HEK293 (cell line): ENCODE measurements at regions not wholly inside any gene's neighbourhood (a gene's known extent, or its start where the extent isn't known, plus 50 kb on each side); places are given as distances from the start of the nearest gene placed in this dataset.
"Not testable (repeated sequence)": the region's sequence is repeated elsewhere in the genome, so short reads cannot be mapped to it uniquely, and the experiment has no call there.

ENCODE experiments used
- CTCF ChIA-PET: fragments of 350-600 bp; formaldehyde crosslinking; extraction: SDS; loops from one replicate; lab custom pipeline; 2021; ENCODE audit warnings: antibody characterized with exemption; lab: Yijun Ruan, JAX
- POLR2A ChIA-PET: fragments of 300-600 bp; formaldehyde crosslinking; extraction: SDS; loops from one replicate; lab custom pipeline; 2020; ENCODE audit warnings: antibody characterized with exemption, inconsistent platforms; lab: Yijun Ruan, JAX
- H3K27ac ChIP-seq: fragments of 200-500 bp; sonication (Bioruptor generic); 2 replicates; pipeline ENCODE4 v1.5.1; 2014; ENCODE audit warnings: low read depth, low read length, control low read depth, inconsistent platforms; ENCODE audit errors: extremely low read depth
- H3K36me3 ChIP-seq, 2 experiments: fragments of 200-500 bp in 1 of 2; sonication (Bioruptor generic) in 1 of 2; 1 replicate in 1 of 2; 2 replicates in 1 of 2; pipeline ENCODE4 v1.5.1; 2014 to 2017; ENCODE audit warnings: inconsistent platforms in 2 of 2, low read length in 2 of 2; ENCODE audit not compliant: control insufficient read depth in 2 of 2, insufficient read depth in 1 of 2
- H3K4me1 ChIP-seq: fragments of 200-500 bp; sonication (Bioruptor generic); 2 replicates; pipeline ENCODE4 v1.5.1; 2014; ENCODE audit warnings: mild to moderate bottlenecking, low read length, inconsistent platforms; ENCODE audit not compliant: control insufficient read depth, insufficient read depth
- H3K4me3 ChIP-seq: 2 replicates; pipeline ENCODE4 v1.5.1; 2011; ENCODE audit warnings: low read depth, mild to moderate bottlenecking, control low read depth, low read length, moderate library complexity
- H3K9me3 ChIP-seq: fragments of 200-500 bp; sonication (Bioruptor generic); 2 replicates; pipeline ENCODE4 v1.5.1; 2014; ENCODE audit warnings: low read depth, low read length, inconsistent platforms; ENCODE audit not compliant: control insufficient read depth, insufficient read depth
- ATF2 ChIP-seq: fragments of 450-650 bp; formaldehyde crosslinking; IDR thresholded peaks from 2 replicates; pipeline ENCODE4 v1.5.1; 2016; ENCODE audit warnings: missing biosample characterization, missing genetic modification characterization, low read depth
- FEZF1 ChIP-seq: fragments of 450-650 bp; formaldehyde crosslinking; IDR thresholded peaks from 2 replicates; pipeline ENCODE4 v1.5.1; 2016; ENCODE audit warnings: missing biosample characterization, missing genetic modification characterization
- HIC1 ChIP-seq: fragments of 450-650 bp; formaldehyde crosslinking; IDR thresholded peaks from 2 replicates; pipeline ENCODE4 v1.5.1; 2016; ENCODE audit warnings: missing biosample characterization, missing genetic modification characterization
- PRDM6 ChIP-seq: fragments of 450-650 bp; formaldehyde crosslinking; IDR thresholded peaks from 2 replicates; pipeline ENCODE4 v1.5.1; 2017; ENCODE audit warnings: missing biosample characterization, missing genetic modification characterization
- ZNF24 ChIP-seq: fragments of 450-650 bp; formaldehyde crosslinking; IDR thresholded peaks from 2 replicates; pipeline ENCODE4 v1.5.1; 2016; ENCODE audit warnings: missing biosample characterization, missing genetic modification characterization
- ZNF398 ChIP-seq: fragments of 450-650 bp; formaldehyde crosslinking; IDR thresholded peaks from 2 replicates; pipeline ENCODE4 v1.5.1; 2017; ENCODE audit warnings: missing biosample characterization, missing genetic modification characterization
- ZNF518A ChIP-seq: fragments of 450-650 bp; formaldehyde crosslinking; conservative IDR thresholded peaks from 2 replicates; pipeline ENCODE4 v1.5.1; 2016; ENCODE audit warnings: low read depth, missing biosample characterization, missing genetic modification characterization
- ZNF704 ChIP-seq: fragments of 450-650 bp; formaldehyde crosslinking; IDR thresholded peaks from 2 replicates; pipeline ENCODE4 v1.5.1; 2016; ENCODE audit warnings: missing biosample characterization, missing genetic modification characterization

- TF ChIP-seq PRDM6 (tag by site-specific recombination) (no peak), HIC1 (tag by site-specific recombination) (no peak), ZNF704 (tag by site-specific recombination) (no peak), ZNF24 (tag by site-specific recombination) (no peak)
These were observed 757.1 kb downstream of the KCNT2 start (continued) for GRCh38 chr1:195851016-195851601.

- POLR2A ChIA-PET: no interaction called here
- Histone ChIP-seq H3K36me3 (no peaks in the 10 kb centered on the region), H3K4me3 (no peak overlapping the region), H3K27ac (no peak overlapping the region), H3K4me1 (no peaks in the 10 kb centered on the region), H3K9me3 (no peaks in the 10 kb centered on the region)
- CTCF ChIA-PET: no interaction called here
- TF ChIP-seq FEZF1 (tag by site-specific recombination) (no peak), ATF2 (tag by site-specific recombination) (0 out of 2 replicates have a peak, but pooled peaks have one; percentile 30), ZNF398 (no peak)
These were observed 759.1 kb downstream of the KCNT2 start for GRCh38 chr1:195849180-195849579.

GRCh38 chr1:195847957-195848875, 760.0 kb downstream of the KCNT2 start:
- H3K27ac ChIP-seq, H3K4me3 ChIP-seq, POLR2A ChIA-PET, H3K4me1 ChIP-seq, CTCF ChIA-PET, H3K9me3 ChIP-seq, H3K36me3 ChIP-seq: not testable (repeated sequence)

- ChIA-PET CTCF (no interaction called here), POLR2A (no interaction called here)
- Histone ChIP-seq H3K27ac (no peak overlapping the region), H3K9me3 (no peaks in the 10 kb centered on the region), H3K4me1 (no peaks in the 10 kb centered on the region), H3K36me3 (no peaks in the 10 kb centered on the region), H3K4me3 (no peak overlapping the region)
- no peak for TF ChIP-seq ZNF518A (tag by site-specific recombination)
These were observed 776.5 kb downstream of the KCNT2 start for GRCh38 chr1:195831789-195832188.
